AG04449 (cell line): ENCODE measurements at regions not wholly inside any gene's neighbourhood (a gene's known extent, or its start where the extent isn't known, plus 50 kb on each side); places are given as distances from the start of the nearest gene placed in this dataset.

Experiments
- CTCF ChIA-PET: fragments of 350-600 bp; formaldehyde crosslinking; extraction: SDS; loops from one replicate; lab custom pipeline; 2021; ENCODE audit warnings: antibody characterized with exemption; lab: Yijun Ruan, JAX
- POLR2A ChIA-PET: fragments of 400-600, 350-600 bp; formaldehyde crosslinking; extraction: SDS; loops from one replicate; lab custom pipeline; 2020; ENCODE audit warnings: antibody characterized with exemption, inconsistent platforms; lab: Yijun Ruan, JAX
- DNase-seq: peaks from one replicate; pipeline ENCODE4 v3.0.0-alpha.2; 2010; ENCODE audit warnings: low read depth, low spot score
- H3K4me3 ChIP-seq: 2 replicates; pipeline ENCODE4 v1.5.1; 2011; ENCODE audit warnings: low read depth, mild to moderate bottlenecking, control low read depth, low read length
- TF ChIP-seq, protein P1 (sequence below): IDR thresholded peaks from one replicate; pipeline ENCODE4 v1.5.1; 2011; ENCODE audit warnings: mild to moderate bottlenecking, moderate library complexity, low read length, control low read depth, inconsistent platforms; ENCODE audit not compliant: insufficient read depth; ENCODE audit errors: missing control alignments

DNA sequence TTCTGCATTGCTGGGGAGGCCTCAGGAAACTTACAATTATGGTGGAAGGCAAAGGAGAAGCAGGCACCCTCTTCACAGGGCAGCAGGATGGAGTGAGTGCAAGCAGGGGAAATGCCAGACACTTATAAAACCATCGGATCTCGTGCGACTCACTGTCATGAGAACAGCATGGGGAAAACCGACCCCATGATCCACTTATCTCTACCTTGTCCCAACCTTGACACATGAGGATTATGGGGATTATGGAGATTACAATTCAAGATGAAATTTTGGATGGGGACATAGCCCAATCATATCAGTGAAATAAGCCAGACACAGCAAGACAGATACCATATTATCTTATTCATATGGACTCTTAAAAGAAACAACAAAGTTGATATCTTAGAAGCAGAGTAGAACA is 134.9 kb downstream of the C4orf33 start:
- ChIA-PET CTCF (no interaction called here), POLR2A (no interaction called here)
- TF ChIP-seq, protein P1, sequence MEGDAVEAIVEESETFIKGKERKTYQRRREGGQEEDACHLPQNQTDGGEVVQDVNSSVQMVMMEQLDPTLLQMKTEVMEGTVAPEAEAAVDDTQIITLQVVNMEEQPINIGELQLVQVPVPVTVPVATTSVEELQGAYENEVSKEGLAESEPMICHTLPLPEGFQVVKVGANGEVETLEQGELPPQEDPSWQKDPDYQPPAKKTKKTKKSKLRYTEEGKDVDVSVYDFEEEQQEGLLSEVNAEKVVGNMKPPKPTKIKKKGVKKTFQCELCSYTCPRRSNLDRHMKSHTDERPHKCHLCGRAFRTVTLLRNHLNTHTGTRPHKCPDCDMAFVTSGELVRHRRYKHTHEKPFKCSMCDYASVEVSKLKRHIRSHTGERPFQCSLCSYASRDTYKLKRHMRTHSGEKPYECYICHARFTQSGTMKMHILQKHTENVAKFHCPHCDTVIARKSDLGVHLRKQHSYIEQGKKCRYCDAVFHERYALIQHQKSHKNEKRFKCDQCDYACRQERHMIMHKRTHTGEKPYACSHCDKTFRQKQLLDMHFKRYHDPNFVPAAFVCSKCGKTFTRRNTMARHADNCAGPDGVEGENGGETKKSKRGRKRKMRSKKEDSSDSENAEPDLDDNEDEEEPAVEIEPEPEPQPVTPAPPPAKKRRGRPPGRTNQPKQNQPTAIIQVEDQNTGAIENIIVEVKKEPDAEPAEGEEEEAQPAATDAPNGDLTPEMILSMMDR, result no peak
- H3K4me3 ChIP-seq, result no peak overlapping the region
- no peak for DNase-seq

- DNase-seq, result no peak
- POLR2A ChIA-PET, result no interaction called here
- no peak overlapping the region for H3K4me3 ChIP-seq
- TF ChIP-seq, protein P1, result no peak
- CTCF ChIA-PET, result no interaction called here
Measured at GRCh38 chr4:129231945-129232588, 136.1 kb downstream of the C4orf33 start.

DNA sequence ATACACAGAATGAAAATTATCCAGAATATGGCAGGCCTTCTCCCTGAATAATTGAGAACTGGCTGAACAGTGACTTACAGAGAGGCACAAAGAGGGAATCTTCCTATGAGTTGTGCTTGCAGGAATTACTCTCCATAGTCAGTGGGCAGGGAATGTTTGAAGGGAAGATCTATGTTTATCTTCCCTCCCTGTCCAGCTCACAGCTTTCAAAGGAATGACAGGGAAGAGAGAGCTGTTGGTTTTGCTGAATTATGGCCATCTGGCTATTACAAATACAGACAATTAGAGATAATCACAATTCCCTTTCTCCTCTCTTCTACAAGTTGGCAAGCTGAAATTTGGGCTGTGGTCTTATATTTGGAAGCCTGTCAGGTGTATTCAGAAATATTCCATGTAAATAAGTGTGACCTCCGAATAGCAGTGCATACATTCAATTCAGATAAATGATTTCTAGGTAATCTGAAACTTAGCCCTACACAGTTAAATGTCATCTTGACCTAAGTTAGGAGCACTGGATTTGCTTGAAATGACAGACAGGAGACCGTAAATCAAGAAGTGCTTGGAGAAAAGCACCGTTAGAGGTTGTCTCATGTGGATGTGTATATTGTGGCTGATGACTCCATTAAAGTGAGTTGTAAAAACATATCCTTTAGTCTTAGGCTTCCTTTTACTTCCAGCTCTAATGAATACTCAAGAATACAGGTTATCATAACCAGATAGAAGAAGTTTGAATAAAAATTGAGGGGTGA is 136.8 kb downstream of the C4orf33 start:
- no peak for DNase-seq
- TF ChIP-seq, protein P1, result no peak
- no peak overlapping the region for H3K4me3 ChIP-seq
- ChIA-PET POLR2A (no interaction called here), CTCF (no interaction called here)

- TF ChIP-seq, protein P1, result no peak
- ChIA-PET POLR2A (no interaction called here), CTCF (no interaction called here)
- DNase-seq, result no peak
- H3K4me3 ChIP-seq, result no peak overlapping the region
Measured at GRCh38 chr4:129233691-129234090, 137.7 kb downstream of the C4orf33 start.

GRCh38 chr4:129236351-129236750 is 140.4 kb downstream of the C4orf33 start:
- TF ChIP-seq, protein P1, result no peak

DNA sequence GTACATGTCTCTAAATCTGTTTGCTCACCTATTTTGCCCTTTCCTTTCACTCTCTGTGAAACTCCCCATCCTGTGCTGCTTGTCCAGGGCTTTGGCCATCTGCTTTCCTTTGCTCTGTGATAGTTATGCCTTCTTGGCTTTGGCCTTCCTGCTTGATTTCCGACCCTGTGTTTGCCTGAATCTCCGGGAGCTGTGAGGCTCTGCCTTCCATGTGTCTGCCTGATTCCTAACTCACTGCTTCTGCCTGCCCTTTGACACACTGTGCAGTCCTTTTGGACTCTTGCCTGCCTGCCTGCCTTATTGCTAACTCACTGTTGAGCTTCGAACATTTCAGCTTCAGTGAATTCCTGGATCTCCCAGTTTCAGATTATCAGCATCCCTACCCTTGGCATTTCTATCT is 143.1 kb downstream of the C4orf33 start:
- DNase-seq, result no peak
- CTCF ChIA-PET, result no interaction called here
- POLR2A ChIA-PET, result no interaction called here
- H3K4me3 ChIP-seq, result no peak overlapping the region
- TF ChIP-seq, protein P1, result no peak

More at GRCh38 chr4:129236351-129236750, 140.4 kb downstream of the C4orf33 start:
- H3K4me3 ChIP-seq, result no peak overlapping the region
- no peak for DNase-seq
- POLR2A ChIA-PET, result no interaction called here
- CTCF ChIA-PET, result no interaction called here
